Prostate gland (tissue), 2 donors: ENCODE measurements at regions not wholly inside any gene's neighbourhood (a gene's known extent, or its start where the extent isn't known, plus 50 kb on each side); places are given as distances from the start of the nearest gene placed in this dataset.
A peak's percentile ranks its signal among the peaks of the same experiment; 100 is the strongest.

ENCODE experiments used
- DNase-seq: peaks from one replicate; pipeline ENCODE4 v3.0.0-alpha.2; 2019; ENCODE audit warnings: low spot score
- H3K27ac ChIP-seq, 2 donors: fragments of 200-600 bp; sonication (generic); 2 replicates each; pipeline ENCODE4 v1.5.1; 2017 to 2019
- H3K27me3 ChIP-seq: fragments of 200-600 bp; sonication (generic); replicated peaks from 2 replicates; pipeline ENCODE4 v1.5.1; 2019; ENCODE audit not compliant: insufficient read depth
- H3K36me3 ChIP-seq, 2 donors: fragments of 200-600 bp; sonication (generic); 1 replicate in 1 of 2; 2 replicates in 1 of 2; pipeline versions ENCODE4 v1.5.1 to v1.8.1; 2017 to 2019
- H3K4me1 ChIP-seq: fragments of 200-600 bp; sonication (generic); replicated peaks from 2 replicates; pipeline ENCODE4 v1.5.1; 2019
- H3K4me3 ChIP-seq, 2 donors: fragments of 200-600 bp; sonication (generic); 2 replicates each; pipeline ENCODE4 v1.5.1; 2017 to 2019
- H3K9me3 ChIP-seq: fragments of 200-600 bp; sonication (generic); 2 replicates; pipeline ENCODE4 v1.5.1; 2017
- POLR2A ChIP-seq: fragments of 450-650 bp; IDR thresholded peaks from one replicate; pipeline ENCODE4 v1.6.1; 2016; ENCODE audit warnings: antibody characterized with exemption, mild to moderate bottlenecking
- POLR2AphosphoS5 ChIP-seq: sonication (generic); formaldehyde crosslinking; IDR thresholded peaks from one replicate; pipeline ENCODE4 v1.6.1; 2017; ENCODE audit warnings: antibody characterized with exemption
- WGBS: methylation state at CpG from one replicate; pipeline ENCODE4 v1.1.5; 2018; 5-methylcytosine and 5-hydroxymethylcytosine counted together
- intact Hi-C: fragments of 100-400 bp; cut with DNase I; formaldehyde crosslinking; loops from one replicate; pipeline ENCODE4 v1.14.2; 2022
- TF ChIP-seq, protein P1 (sequence below), 4 experiments: fragments of 200-600 bp in 2 of 4; fragments of 450-650 bp in 2 of 4; sonication (generic) in 2 of 4; IDR thresholded peaks; 1 replicate in 3 of 4; 2 replicates in 1 of 4; pipeline ENCODE4 v1.5.1; 2016 to 2019; ENCODE audit warnings: antibody characterized with exemption in 4 of 4, mild to moderate bottlenecking in 2 of 4, moderate library complexity in 2 of 4

DNA sequence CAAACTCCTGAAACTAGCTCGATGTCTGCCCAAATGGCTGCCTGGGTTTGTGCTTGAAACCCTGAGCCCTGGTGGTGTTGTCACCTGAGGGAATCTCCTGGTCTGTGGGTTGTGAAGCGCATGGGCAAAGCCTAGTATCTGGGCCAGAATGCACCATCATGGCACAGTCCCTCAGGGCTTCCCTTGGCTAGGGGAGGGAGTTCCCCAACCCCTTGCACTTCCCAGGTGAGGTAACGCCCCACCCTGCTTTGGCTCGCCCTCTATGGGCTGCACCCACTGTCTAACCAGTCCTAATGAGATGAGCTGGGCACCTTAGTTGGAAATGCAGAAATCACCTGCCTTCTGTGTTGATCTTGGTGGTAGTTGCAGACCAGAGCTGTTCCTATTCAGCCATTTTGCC, 152.9 kb upstream of the MAP3K7 start:
- no peaks in the 10 kb centered on the region for H3K9me3 ChIP-seq
- H3K36me3 ChIP-seq = no peaks in the 10 kb centered on the region
- intact Hi-C loops = no loop called here
- WGBS = 39% methylated on average over 4 of the region's 4 CpGs
- H3K27ac ChIP-seq = no peak overlapping the region
- no peaks in the 10 kb centered on the region for H3K27me3 ChIP-seq
- H3K4me3 ChIP-seq = no peak overlapping the region
- no peak for DNase-seq
- TF ChIP-seq, protein P1, sequence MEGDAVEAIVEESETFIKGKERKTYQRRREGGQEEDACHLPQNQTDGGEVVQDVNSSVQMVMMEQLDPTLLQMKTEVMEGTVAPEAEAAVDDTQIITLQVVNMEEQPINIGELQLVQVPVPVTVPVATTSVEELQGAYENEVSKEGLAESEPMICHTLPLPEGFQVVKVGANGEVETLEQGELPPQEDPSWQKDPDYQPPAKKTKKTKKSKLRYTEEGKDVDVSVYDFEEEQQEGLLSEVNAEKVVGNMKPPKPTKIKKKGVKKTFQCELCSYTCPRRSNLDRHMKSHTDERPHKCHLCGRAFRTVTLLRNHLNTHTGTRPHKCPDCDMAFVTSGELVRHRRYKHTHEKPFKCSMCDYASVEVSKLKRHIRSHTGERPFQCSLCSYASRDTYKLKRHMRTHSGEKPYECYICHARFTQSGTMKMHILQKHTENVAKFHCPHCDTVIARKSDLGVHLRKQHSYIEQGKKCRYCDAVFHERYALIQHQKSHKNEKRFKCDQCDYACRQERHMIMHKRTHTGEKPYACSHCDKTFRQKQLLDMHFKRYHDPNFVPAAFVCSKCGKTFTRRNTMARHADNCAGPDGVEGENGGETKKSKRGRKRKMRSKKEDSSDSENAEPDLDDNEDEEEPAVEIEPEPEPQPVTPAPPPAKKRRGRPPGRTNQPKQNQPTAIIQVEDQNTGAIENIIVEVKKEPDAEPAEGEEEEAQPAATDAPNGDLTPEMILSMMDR (IDR thresholded peaks at IDR 0.05) = no peak
- TF ChIP-seq POLR2AphosphoS5 (no peak), POLR2A (no peak)
- no peaks in the 10 kb centered on the region for H3K4me1 ChIP-seq

DNA sequence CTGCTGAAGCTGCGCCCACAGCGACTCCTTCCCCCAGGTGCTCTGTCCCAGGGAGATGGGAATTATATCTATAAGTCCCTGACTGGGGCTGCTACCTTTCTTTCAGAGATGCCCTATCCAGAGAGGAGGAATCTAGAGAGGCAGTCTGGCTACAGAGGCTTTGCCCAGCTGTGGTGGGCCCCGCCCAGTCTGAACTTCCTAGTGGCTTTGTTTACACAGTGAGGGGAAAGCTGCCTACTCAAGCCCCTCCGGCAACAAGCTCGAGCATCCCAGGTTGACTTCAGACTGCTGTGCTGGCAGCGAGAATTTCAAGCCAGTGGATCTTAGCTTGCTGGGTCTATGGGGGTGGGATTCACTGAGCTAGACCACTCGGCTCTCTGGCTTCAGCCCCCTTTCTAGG, 152.5 kb upstream of the MAP3K7 start:
- H3K36me3 ChIP-seq = no peaks in the 10 kb centered on the region
- DNase-seq = no peak
- intact Hi-C loops = no loop called here
- H3K4me1 ChIP-seq = no peaks in the 10 kb centered on the region
- H3K27ac ChIP-seq = no peak overlapping the region
- TF ChIP-seq, protein P1 (IDR thresholded peaks at IDR 0.05) = no peak
- TF ChIP-seq POLR2A (no peak), POLR2AphosphoS5 (no peak)
- WGBS = 77% methylated on average over 7 of the region's 7 CpGs
- no peaks in the 10 kb centered on the region for H3K27me3 ChIP-seq
- no peak overlapping the region for H3K4me3 ChIP-seq
- H3K9me3 ChIP-seq = no peaks in the 10 kb centered on the region

DNA sequence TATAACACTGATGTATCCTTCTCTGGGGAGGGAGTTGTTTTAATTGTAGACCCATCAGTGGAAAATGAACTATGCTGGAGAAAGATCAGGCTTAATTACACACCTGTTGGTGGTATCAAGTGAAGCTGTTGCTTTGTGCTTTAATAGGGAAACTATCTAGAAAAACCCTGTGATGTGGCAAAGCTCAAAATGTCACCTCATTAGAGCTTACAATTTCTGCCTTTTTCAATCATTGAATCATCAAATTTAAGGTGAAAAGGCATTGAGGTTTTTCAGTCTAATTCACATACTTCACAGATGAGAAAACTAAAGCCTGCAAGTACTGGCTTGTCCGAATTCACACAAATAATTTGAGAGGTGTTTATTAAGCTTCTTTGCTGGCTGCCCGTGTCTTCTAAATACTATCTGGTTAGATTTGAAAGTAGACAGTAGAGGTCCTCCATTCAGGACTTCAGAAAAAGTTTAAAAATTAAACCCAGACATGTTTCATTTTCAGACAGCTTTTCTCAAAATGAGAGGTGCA, 143.3 kb upstream of the MAP3K7 start:
- no peak for TF ChIP-seq POLR2A
- TF ChIP-seq, protein P1 (IDR thresholded peaks at IDR 0.05) = no peak
- TF ChIP-seq POLR2AphosphoS5 = no peak
- WGBS = 53% methylated on average over 2 of the region's 2 CpGs
- no peaks in the 10 kb centered on the region for H3K9me3 ChIP-seq
- no peak for DNase-seq
- no peaks in the 10 kb centered on the region for H3K36me3 ChIP-seq
- H3K4me3 ChIP-seq = no peak overlapping the region
- H3K4me1 ChIP-seq = no peaks in the 10 kb centered on the region
- intact Hi-C loops = no loop called here
- no peaks in the 10 kb centered on the region for H3K27me3 ChIP-seq
- peak overlapping the region in 1 of 2 donors; percentile 12 for H3K27ac ChIP-seq

DNA sequence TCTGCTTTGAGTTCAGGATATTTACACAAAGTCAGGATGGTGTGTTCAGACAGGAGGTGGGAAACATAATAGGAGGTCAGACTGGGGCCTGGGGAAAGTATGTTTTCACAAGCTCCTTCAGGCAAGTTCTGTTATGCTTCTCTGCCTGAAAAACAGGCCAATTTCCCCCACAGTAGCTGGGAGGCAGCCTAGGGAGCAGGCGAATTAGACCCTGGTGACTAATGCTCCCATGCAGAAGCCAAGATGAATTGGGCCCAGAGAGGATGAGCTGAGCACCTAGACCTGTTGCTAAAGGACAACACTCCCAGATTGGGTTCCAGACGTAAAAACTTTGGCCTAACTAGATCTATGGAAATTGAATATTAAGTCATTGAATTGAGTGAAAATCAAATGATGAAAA, 142.2 kb upstream of the MAP3K7 start:
- DNase-seq = peak; percentile 56
- 54% methylated on average over 2 of the region's 2 CpGs for WGBS
- Histone ChIP-seq H3K4me3 (no peak overlapping the region), H3K27ac (peak overlapping the region in 1 of 2 donors; percentile 9), H3K9me3 (no peaks in the 10 kb centered on the region), H3K4me1 (no peaks in the 10 kb centered on the region), H3K27me3 (no peaks in the 10 kb centered on the region), H3K36me3 (no peaks in the 10 kb centered on the region)
- intact Hi-C loops = no loop called here
- peak; percentile 65 for TF ChIP-seq POLR2AphosphoS5
- TF ChIP-seq, protein P1 (IDR thresholded peaks at IDR 0.05) = no peak
- no peak for TF ChIP-seq POLR2A

DNA sequence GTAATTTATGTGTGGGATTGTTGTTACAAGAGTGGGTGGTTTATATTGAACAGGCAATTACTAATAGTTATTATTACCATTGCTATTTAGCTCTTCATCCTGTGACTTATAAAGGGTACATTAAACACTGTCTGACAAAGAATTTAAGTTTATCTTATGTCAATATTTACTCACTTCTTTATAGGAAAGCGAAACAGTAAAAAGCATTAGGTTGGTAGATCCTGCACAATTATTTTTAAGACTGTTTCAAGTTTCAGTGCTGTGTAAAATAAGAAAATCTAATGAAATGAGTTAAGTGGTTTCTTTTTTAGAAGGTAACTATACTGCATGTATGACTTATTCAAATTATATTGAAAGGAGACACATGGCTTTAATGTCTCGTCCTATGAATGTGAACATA, 135.8 kb upstream of the MAP3K7 start:
- no peaks in the 10 kb centered on the region for H3K4me1 ChIP-seq
- intact Hi-C loops = no loop called here
- no peak overlapping the region for H3K27ac ChIP-seq
- WGBS = 36% methylated on average over 2 of the region's 2 CpGs
- no peak overlapping the region for H3K4me3 ChIP-seq
- H3K27me3 ChIP-seq = no peaks in the 10 kb centered on the region
- H3K36me3 ChIP-seq = no peaks in the 10 kb centered on the region
- no peaks in the 10 kb centered on the region for H3K9me3 ChIP-seq
- TF ChIP-seq POLR2AphosphoS5 (no peak), POLR2A (no peak)
- TF ChIP-seq, protein P1 (IDR thresholded peaks at IDR 0.05) = no peak
- DNase-seq = no peak
